Loucy (cell line): ENCODE measurements at regions not wholly inside any gene's neighbourhood (a gene's known extent, or its start where the extent isn't known, plus 50 kb on each side); places are given as distances from the start of the nearest gene placed in this dataset.

Source experiments
- H2AFZ ChIP-seq: fragments of 200-600 bp; sonication (generic); 2 replicates; pipeline ENCODE4 v1.6.0; 2016; ENCODE audit warnings: antibody characterized with exemption, mild to moderate bottlenecking, low read length, moderate library complexity
- H3F3A ChIP-seq: fragments of 200-600 bp; 2 replicates; pipeline ENCODE4 v1.6.0; 2016; ENCODE audit warnings: antibody characterized with exemption, low read depth, mild to moderate bottlenecking
- H3K27me3 ChIP-seq: fragments of 200-600 bp; sonication (generic); 2 replicates; pipeline ENCODE4 v1.6.1; 2014; ENCODE audit warnings: low read length, mild to moderate bottlenecking; ENCODE audit not compliant: insufficient read depth, poor library complexity, severe bottlenecking
- H3K36me3 ChIP-seq: fragments of 200-600 bp; sonication (generic); 2 replicates; pipeline ENCODE4 v1.6.1; 2016; ENCODE audit warnings: low read length; ENCODE audit not compliant: insufficient read depth
- H3K4me1 ChIP-seq: fragments of 200-600 bp; sonication (generic); 2 replicates; pipeline ENCODE4 v1.5.1; 2014; ENCODE audit warnings: low read length, mild to moderate bottlenecking; ENCODE audit not compliant: insufficient read depth, poor library complexity, severe bottlenecking
- H3K4me2 ChIP-seq: fragments of 200-600 bp; sonication (generic); 2 replicates; pipeline ENCODE4 v1.6.0; 2014; ENCODE audit warnings: antibody characterized with exemption, low read length, low read depth, mild to moderate bottlenecking; ENCODE audit not compliant: poor library complexity, severe bottlenecking
- H3K4me3 ChIP-seq: fragments of 200-600 bp; sonication (generic); 2 replicates; pipeline ENCODE4 v1.5.1; 2014; ENCODE audit warnings: low read length, mild to moderate bottlenecking, mixed read lengths; ENCODE audit not compliant: poor library complexity, severe bottlenecking
- H3K79me2 ChIP-seq: fragments of 200-600 bp; sonication (generic); 2 replicates; pipeline ENCODE4 v1.6.1; 2014; ENCODE audit warnings: low read length; ENCODE audit not compliant: insufficient read depth
- H3K9ac ChIP-seq: fragments of 200-600 bp; sonication (generic); 2 replicates; pipeline ENCODE4 v1.6.0; 2014; ENCODE audit warnings: mild to moderate bottlenecking, low read depth, low read length, moderate library complexity; ENCODE audit not compliant: poor library complexity, severe bottlenecking
- H3K9me2 ChIP-seq: fragments of 200-600 bp; sonication (generic); replicated peaks from 2 replicates; pipeline ENCODE4 v1.6.1; 2016; ENCODE audit warnings: low read depth, low read length, mixed read lengths
- H3K9me3 ChIP-seq: fragments of 200-600 bp; sonication (generic); 2 replicates; pipeline ENCODE4 v1.6.1; 2014; ENCODE audit warnings: mild to moderate bottlenecking, antibody characterized with exemption, low read length, low read depth; ENCODE audit not compliant: insufficient read depth
- H4K20me1 ChIP-seq: fragments of 200-600 bp; sonication (generic); 2 replicates; pipeline ENCODE4 v1.6.0; 2014; ENCODE audit warnings: antibody characterized with exemption, low read length, mild to moderate bottlenecking; ENCODE audit not compliant: insufficient read depth, poor library complexity, severe bottlenecking
- EZH2phosphoT487 ChIP-seq: fragments of 200-600 bp; IDR thresholded peaks from 2 replicates; pipeline ENCODE4 v1.6.1; 2018; ENCODE audit warnings: antibody characterized with exemption, mild to moderate bottlenecking, moderate library complexity, borderline replicate concordance
- TF ChIP-seq, protein P1 (sequence below): fragments of 200-600 bp; sonication (generic); conservative IDR thresholded peaks from 2 replicates; pipeline ENCODE4 v1.5.1; 2014; ENCODE audit warnings: mild to moderate bottlenecking, antibody characterized with exemption, low read length

DNA sequence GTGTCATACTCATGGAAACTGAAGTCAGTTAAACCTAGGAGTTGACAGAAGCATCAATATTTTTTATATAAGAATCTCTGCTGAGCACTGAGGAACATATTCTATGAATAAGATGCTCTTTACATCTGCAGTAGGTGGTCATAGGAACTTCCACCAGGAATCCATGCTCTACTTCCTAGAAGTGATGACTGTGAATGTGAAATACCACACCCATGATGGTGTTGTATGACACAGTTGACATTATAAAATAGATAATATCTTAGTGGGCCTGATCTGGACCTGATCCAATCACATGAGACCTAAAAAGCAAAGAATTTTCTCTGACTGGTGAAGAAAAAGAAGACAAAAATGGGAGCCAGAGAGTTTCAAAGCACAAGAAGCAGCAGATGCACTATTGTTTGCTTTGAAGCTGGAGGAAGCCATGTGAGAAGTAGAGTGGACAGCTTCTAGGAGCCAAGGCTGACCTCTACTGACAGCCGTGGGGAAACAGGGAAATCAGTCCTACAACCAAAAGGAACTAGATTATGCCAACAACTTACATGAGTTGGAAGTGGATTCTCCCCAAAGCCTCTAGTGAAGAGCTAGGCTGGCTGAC lies 68.6 kb upstream of the HS3ST1 start:
- Histone ChIP-seq H3F3A (no peaks in the 10 kb centered on the region), H3K27me3 (no peaks in the 10 kb centered on the region), H3K36me3 (no peaks in the 10 kb centered on the region), H3K79me2 (no peaks in the 10 kb centered on the region), H3K9me2 (no peaks in the 10 kb centered on the region), H4K20me1 (no peaks in the 10 kb centered on the region), H3K4me2 (no peak overlapping the region), H2AFZ (no peak overlapping the region), H3K4me1 (no peaks in the 10 kb centered on the region), H3K9me3 (no peaks in the 10 kb centered on the region), H3K9ac (no peak overlapping the region), H3K4me3 (no peak overlapping the region)
- TF ChIP-seq, protein P1, sequence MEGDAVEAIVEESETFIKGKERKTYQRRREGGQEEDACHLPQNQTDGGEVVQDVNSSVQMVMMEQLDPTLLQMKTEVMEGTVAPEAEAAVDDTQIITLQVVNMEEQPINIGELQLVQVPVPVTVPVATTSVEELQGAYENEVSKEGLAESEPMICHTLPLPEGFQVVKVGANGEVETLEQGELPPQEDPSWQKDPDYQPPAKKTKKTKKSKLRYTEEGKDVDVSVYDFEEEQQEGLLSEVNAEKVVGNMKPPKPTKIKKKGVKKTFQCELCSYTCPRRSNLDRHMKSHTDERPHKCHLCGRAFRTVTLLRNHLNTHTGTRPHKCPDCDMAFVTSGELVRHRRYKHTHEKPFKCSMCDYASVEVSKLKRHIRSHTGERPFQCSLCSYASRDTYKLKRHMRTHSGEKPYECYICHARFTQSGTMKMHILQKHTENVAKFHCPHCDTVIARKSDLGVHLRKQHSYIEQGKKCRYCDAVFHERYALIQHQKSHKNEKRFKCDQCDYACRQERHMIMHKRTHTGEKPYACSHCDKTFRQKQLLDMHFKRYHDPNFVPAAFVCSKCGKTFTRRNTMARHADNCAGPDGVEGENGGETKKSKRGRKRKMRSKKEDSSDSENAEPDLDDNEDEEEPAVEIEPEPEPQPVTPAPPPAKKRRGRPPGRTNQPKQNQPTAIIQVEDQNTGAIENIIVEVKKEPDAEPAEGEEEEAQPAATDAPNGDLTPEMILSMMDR = peak; percentile 46
- no peak for TF ChIP-seq EZH2phosphoT487

DNA sequence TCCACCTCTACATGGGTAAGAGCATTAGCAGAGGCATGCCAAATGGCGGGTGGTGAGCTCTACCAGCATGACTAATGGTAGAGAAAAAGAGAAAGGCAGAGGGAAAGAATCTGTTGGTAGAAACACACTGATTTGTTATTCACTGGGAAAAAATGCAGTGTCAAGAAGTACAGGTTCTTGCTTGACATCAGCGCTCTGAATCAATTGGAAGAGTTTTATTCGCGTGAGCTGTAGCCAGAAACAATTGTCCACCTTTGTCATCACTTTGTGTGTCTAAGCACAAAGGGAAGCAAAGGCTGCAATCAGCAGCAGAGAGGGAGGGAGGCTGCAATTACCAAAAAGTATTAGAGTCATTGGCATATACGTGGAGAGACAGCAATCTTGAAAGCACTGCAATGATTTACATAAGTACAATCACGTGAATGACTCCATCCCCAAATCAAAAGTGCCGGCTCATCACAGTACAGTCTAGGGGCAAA lies 67.7 kb upstream of the HS3ST1 start:
- Histone ChIP-seq H2AFZ (no peak overlapping the region), H3K9ac (no peak overlapping the region), H3K4me3 (no peak overlapping the region), H3F3A (no peaks in the 10 kb centered on the region), H4K20me1 (no peaks in the 10 kb centered on the region), H3K9me2 (no peaks in the 10 kb centered on the region), H3K79me2 (no peaks in the 10 kb centered on the region), H3K4me1 (no peaks in the 10 kb centered on the region), H3K4me2 (no peak overlapping the region), H3K9me3 (no peaks in the 10 kb centered on the region), H3K36me3 (no peaks in the 10 kb centered on the region), H3K27me3 (no peaks in the 10 kb centered on the region)
- TF ChIP-seq, protein P1 = no peak
- TF ChIP-seq EZH2phosphoT487 = no peak

GRCh38 chr4:11495818-11496217 lies 67.1 kb upstream of the HS3ST1 start:
- TF ChIP-seq, protein P1 = no peak
- no peak for TF ChIP-seq EZH2phosphoT487
- Histone ChIP-seq H4K20me1 (no peaks in the 10 kb centered on the region), H3K4me2 (no peak overlapping the region), H3K79me2 (no peaks in the 10 kb centered on the region), H3K9ac (no peak overlapping the region), H3K9me3 (no peaks in the 10 kb centered on the region), H3F3A (no peaks in the 10 kb centered on the region), H3K36me3 (no peaks in the 10 kb centered on the region), H3K4me1 (no peaks in the 10 kb centered on the region), H3K4me3 (no peak overlapping the region), H3K27me3 (no peaks in the 10 kb centered on the region), H2AFZ (no peak overlapping the region), H3K9me2 (no peaks in the 10 kb centered on the region)
